Middle frontal gyrus (tissue), 1 donor: ENCODE measurements at regions not wholly inside any gene's neighbourhood (a gene's known extent, or its start where the extent isn't known, plus 50 kb on each side); places are given as distances from the start of the nearest gene placed in this dataset.

ENCODE experiments used
- DNase-seq: peaks from one replicate; pipeline ENCODE4 v3.0.0-alpha.2; 2015; ENCODE audit warnings: low spot score; ENCODE audit errors: extremely low spot score

- DNase-seq, result no peak
These were observed 633.8 kb upstream of the IGFBP3 start for GRCh38 chr7:46554688-46555422.

- DNase-seq, result no peak
These were observed 630.5 kb upstream of the IGFBP3 start for GRCh38 chr7:46551603-46552002.

GRCh38 chr7:46550864-46551263 lies 629.8 kb upstream of the IGFBP3 start:
- DNase-seq, result no peak

- DNase-seq, result no peak
These were observed 629.0 kb upstream of the IGFBP3 start for GRCh38 chr7:46549892-46550639.

GRCh38 chr7:46549347-46549746 lies 628.3 kb upstream of the IGFBP3 start:
- DNase-seq, result no peak

- DNase-seq, result no peak
These were observed 626.0 kb upstream of the IGFBP3 start for GRCh38 chr7:46547044-46547443.

- DNase-seq, result no peak
These were observed 624.7 kb upstream of the IGFBP3 start for GRCh38 chr7:46545790-46546189.

- DNase-seq, result no peak
These were observed 623.4 kb upstream of the IGFBP3 start for GRCh38 chr7:46544396-46545008.

GRCh38 chr7:46542076-46542475 lies 621.0 kb upstream of the IGFBP3 start:
- DNase-seq, result no peak

GRCh38 chr7:46539892-46540483 lies 618.9 kb upstream of the IGFBP3 start:
- no peak for DNase-seq

- no peak for DNase-seq
These were observed 616.3 kb upstream of the IGFBP3 start for GRCh38 chr7:46537191-46537905.

- DNase-seq, result no peak
These were observed 613.9 kb upstream of the IGFBP3 start for GRCh38 chr7:46534664-46535588.

- no peak for DNase-seq
These were observed 612.9 kb upstream of the IGFBP3 start for GRCh38 chr7:46533946-46534345.

- no peak for DNase-seq
These were observed 611.5 kb upstream of the IGFBP3 start for GRCh38 chr7:46532571-46532970.

- no peak for DNase-seq
These were observed 609.1 kb upstream of the IGFBP3 start for GRCh38 chr7:46530081-46530750.

- no peak for DNase-seq
These were observed 606.3 kb upstream of the IGFBP3 start for GRCh38 chr7:46527360-46527759.

GRCh38 chr7:46525876-46526275 lies 604.8 kb upstream of the IGFBP3 start:
- no peak for DNase-seq

GRCh38 chr7:46524350-46524749 lies 603.3 kb upstream of the IGFBP3 start:
- DNase-seq, result no peak

- DNase-seq, result no peak
These were observed 601.4 kb upstream of the IGFBP3 start for GRCh38 chr7:46522354-46522906.
